Heart left ventricle (tissue), 16 donors: ENCODE measurements at regions not wholly inside any gene's neighbourhood (a gene's known extent, or its start where the extent isn't known, plus 50 kb on each side); places are given as distances from the start of the nearest gene placed in this dataset.

Experiments
- ATAC-seq, 4 donors: fragments of 200-7000 bp; cut with Tn5 transposase; one replicate each; pipeline ENCODE4 v1.9.1; 2020 to 2022; ENCODE audit warnings: moderate library complexity in 4 of 4, mild to moderate bottlenecking in 3 of 4, moderate number of reproducible peaks in 1 of 4
- DNase-seq, 5 donors: peaks; one replicate each; pipeline ENCODE4 v3.0.0-alpha.2; 2020
- H3K27ac ChIP-seq, 12 donors: fragments of 200-600 bp; sonication (generic) in 4 of 12; one replicate each; pipeline versions ENCODE4 v1.5.0 to v1.8.0; 2016 to 2022; ENCODE audit warnings: mild to moderate bottlenecking in 2 of 12
- H3K27me3 ChIP-seq, 9 donors: fragments of 200-600 bp; sonication (generic) in 2 of 9; one replicate each; pipeline versions ENCODE4 v1.5.1 to v1.8.0; 2016 to 2022; ENCODE audit warnings: mild to moderate bottlenecking in 3 of 9
- H3K36me3 ChIP-seq, 9 donors: fragments of 200-600 bp; sonication (generic) in 2 of 9; one replicate each; pipeline versions ENCODE4 v1.5.0 to v1.8.0; 2018 to 2022; ENCODE audit warnings: mild to moderate bottlenecking in 2 of 9
- H3K4me1 ChIP-seq, 12 donors: fragments of 200-600 bp; sonication (generic) in 4 of 12; one replicate each; pipeline versions ENCODE4 v1.5.0 to v1.8.0; 2016 to 2022; ENCODE audit warnings: mild to moderate bottlenecking in 3 of 12
- H3K4me3 ChIP-seq, 12 donors: fragments of 200-600 bp; sonication (generic) in 4 of 12; one replicate each; pipeline versions ENCODE4 v1.5.0 to v1.8.0; 2017 to 2022; ENCODE audit warnings: mild to moderate bottlenecking in 9 of 12, moderate library complexity in 4 of 12
- H3K9me3 ChIP-seq, 12 donors: fragments of 200-600 bp; sonication (generic) in 4 of 12; one replicate each; pipeline versions ENCODE4 v1.5.0 to v1.8.0; 2016 to 2022; ENCODE audit warnings: mild to moderate bottlenecking in 1 of 12
- POLR2A ChIP-seq, 2 donors: fragments of 450-650 bp; IDR thresholded peaks; one replicate each; pipeline ENCODE4 v1.6.1; 2017; ENCODE audit warnings: antibody characterized with exemption in 2 of 2, mild to moderate bottlenecking in 2 of 2, moderate library complexity in 2 of 2
- WGBS, 4 donors: extraction: QIAGEN DNeasy Blood & Tissue Kit in 2 of 4; methylation state at CpG; one replicate each; pipeline versions ENCODE4 v1.1.5 to v1.1.7; 2013 to 2018; 5-methylcytosine and 5-hydroxymethylcytosine counted together
- intact Hi-C, 10 donors: fragments of 100-400 bp; cut with DNase I; formaldehyde crosslinking; loops; one replicate each; pipeline versions ENCODE4 v1.11.1 to v1.14.2; 2022
- TF ChIP-seq, protein P1 (sequence below), 12 donors: fragments of 200-600 bp; sonication (generic) in 4 of 12; IDR thresholded peaks; one replicate each; pipeline versions ENCODE4 v1.5.0 to v1.8.0; 2018 to 2022; ENCODE audit warnings: antibody characterized with exemption in 12 of 12, mild to moderate bottlenecking in 5 of 12
- donor health status: ischemic (EF 13 %, LVEDD 7.1; RV severe dilation, severe dysfunction).
- donor health status: healthy with polysubstance abuse.
- donor health status: DM: no; HTN: yes; CAD: no.
- donor health status: DM: no; HTN: no; CAD: no.
- donor health status: ischemic (EF 25% LVEDD 6.9; RV normal size, moderate dysfunction).
- donor health status: ischemic (EF 25% LVEDD 5.7; RV mildly dilated, moderate dysfunction).
- donor health status: healthy.
- donor health status: DM: yes; HTN: yes; CAD: no.
- donor health status: ischemic (EF 35%, LVEDD 5.7; RV mildly dilated, moderate dysfunction).
- donor health status: nonischemic (EF 11% LVEDD 7.7; RV severe dilation, severe dysfunction).
- donor health status: DM: yes; HTN: yes; CAD: no.
- donor health status: PGD.
- donor health status: ischemic (EF 29% LVEDD 5.4; RV normal size, mild dysfunction).
- donor health status: nonischemic (EF 23%, LVEDD 6.1; RV moderate dilation, normal function).

DNA sequence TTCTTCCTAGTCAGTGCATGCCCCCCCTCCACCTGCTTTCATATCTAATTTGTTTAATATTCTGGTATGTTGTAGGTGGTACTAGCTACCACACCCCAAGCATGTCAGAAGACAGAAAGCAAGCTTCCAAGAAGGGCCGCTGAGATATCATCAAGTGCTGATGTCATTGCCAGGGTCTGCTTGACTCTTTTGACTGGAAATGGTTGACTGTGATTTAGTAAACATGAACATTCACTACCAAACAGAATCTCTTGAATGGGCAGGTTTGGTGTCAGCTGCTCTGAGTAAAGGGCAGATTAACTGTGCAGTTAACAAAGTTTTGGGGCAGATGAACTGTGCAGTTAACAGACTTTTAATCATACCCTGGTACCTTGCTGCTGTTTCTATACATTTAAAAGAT lies 244.2 kb upstream of the SATB1 start:
- DNase-seq (no peak), ATAC-seq (no peak)
- Histone ChIP-seq H3K4me3 (no peak overlapping the region), H3K36me3 (no peaks in the 10 kb centered on the region), H3K27ac (no peak overlapping the region), H3K9me3 (peaks cover 0 to 3% (median 0%) of the 10 kb centered on the region in 12 donors), H3K27me3 (no peaks in the 10 kb centered on the region), H3K4me1 (no peaks in the 10 kb centered on the region)
- no peak for TF ChIP-seq POLR2A (IDR thresholded peaks at IDR 0.05)
- TF ChIP-seq, protein P1, sequence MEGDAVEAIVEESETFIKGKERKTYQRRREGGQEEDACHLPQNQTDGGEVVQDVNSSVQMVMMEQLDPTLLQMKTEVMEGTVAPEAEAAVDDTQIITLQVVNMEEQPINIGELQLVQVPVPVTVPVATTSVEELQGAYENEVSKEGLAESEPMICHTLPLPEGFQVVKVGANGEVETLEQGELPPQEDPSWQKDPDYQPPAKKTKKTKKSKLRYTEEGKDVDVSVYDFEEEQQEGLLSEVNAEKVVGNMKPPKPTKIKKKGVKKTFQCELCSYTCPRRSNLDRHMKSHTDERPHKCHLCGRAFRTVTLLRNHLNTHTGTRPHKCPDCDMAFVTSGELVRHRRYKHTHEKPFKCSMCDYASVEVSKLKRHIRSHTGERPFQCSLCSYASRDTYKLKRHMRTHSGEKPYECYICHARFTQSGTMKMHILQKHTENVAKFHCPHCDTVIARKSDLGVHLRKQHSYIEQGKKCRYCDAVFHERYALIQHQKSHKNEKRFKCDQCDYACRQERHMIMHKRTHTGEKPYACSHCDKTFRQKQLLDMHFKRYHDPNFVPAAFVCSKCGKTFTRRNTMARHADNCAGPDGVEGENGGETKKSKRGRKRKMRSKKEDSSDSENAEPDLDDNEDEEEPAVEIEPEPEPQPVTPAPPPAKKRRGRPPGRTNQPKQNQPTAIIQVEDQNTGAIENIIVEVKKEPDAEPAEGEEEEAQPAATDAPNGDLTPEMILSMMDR (IDR thresholded peaks at IDR 0.05) = no peak
- intact Hi-C loops = no loop called here
- 76 to 80% (median 77%) methylated on average over 1 of the region's 1 CpG for WGBS, 4 donors

DNA sequence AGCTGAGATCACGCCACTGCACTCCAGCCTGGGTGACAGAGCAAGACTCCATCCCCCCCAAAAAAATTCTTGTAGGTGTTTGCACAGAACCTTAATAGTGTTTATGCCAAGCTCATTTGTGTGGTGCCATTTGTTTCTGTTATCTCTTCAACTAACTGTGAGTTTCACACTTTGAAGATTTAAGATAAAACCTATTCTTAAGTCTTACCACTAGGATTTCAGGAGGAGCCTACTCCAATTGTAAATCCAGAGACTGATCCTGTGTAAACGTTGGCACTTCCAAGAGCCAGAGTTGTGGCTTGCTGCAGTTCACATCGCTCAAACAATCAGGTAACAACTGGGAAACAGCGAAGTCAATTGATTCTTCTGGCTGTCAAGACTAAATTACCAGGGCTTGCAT lies 242.4 kb upstream of the SATB1 start:
- DNase-seq = no peak
- WGBS, 4 donors = 45 to 59% (median 46%) methylated on average over 4 of the region's 4 CpGs
- H3K36me3 ChIP-seq = no peaks in the 10 kb centered on the region
- no peak overlapping the region for H3K27ac ChIP-seq
- intact Hi-C loops = no loop called here
- TF ChIP-seq, protein P1 (IDR thresholded peaks at IDR 0.05) = no peak
- no peak for TF ChIP-seq POLR2A (IDR thresholded peaks at IDR 0.05)
- no peak for ATAC-seq
- H3K4me3 ChIP-seq = no peak overlapping the region
- no peaks in the 10 kb centered on the region for H3K27me3 ChIP-seq
- H3K4me1 ChIP-seq = no peaks in the 10 kb centered on the region
- peaks cover 0 to 3% (median 0%) of the 10 kb centered on the region in 12 donors for H3K9me3 ChIP-seq

DNA sequence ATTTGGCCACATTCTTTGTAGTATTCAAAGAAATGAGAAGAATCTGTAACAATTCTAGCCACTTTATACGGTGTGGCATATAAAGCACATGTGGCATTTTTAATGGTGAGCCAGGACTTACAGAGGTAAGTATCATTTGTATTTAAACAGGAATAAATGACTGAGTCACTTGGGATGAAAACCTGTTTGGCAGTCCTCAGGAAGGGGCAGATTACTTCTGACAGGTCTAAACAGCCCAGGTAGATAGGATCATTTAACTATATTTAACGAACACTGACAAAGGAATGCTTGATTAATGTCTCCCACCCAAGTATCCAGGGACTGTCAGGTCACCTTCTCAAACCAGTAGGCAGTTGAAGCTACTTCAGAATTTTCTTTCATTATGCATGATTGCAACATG lies 241.5 kb upstream of the SATB1 start:
- ATAC-seq = no peak
- no peak overlapping the region for H3K4me3 ChIP-seq
- intact Hi-C loops = no loop called here

DNA sequence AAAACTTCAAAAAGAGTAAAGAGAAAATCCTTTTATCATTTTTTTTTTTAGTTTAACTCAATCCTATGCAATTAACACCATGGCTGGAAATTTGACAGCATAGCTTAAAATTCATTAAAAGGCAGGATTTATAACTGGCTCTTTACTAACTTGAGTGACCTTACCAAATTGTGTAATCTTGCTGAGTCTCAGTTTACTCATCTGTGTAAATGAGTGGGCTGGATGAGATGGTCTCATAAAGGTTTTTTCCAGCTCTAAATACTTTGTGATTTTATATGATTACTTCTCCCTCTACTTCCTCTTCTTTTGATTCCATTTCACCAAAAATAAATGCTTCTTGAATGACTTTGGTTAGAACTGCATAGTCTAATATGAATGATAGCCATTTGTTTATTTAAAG lies 234.9 kb upstream of the SATB1 start:
- H3K27ac ChIP-seq = no peak overlapping the region
- H3K27me3 ChIP-seq = no peaks in the 10 kb centered on the region
- intact Hi-C loops = no loop called here
- TF ChIP-seq, protein P1 (IDR thresholded peaks at IDR 0.05) = no peak
- TF ChIP-seq POLR2A (IDR thresholded peaks at IDR 0.05) = no peak
- DNase-seq (no peak), ATAC-seq (no peak)
- peaks cover 0 to 5% (median 0%) of the 10 kb centered on the region in 12 donors for H3K9me3 ChIP-seq
- no peak overlapping the region for H3K4me3 ChIP-seq
- H3K36me3 ChIP-seq = no peaks in the 10 kb centered on the region
- H3K4me1 ChIP-seq = peaks cover 0 to 4% (median 0%) of the 10 kb centered on the region in 12 donors

More for the DNA sequence above, 241.5 kb upstream of the SATB1 start:
- TF ChIP-seq, protein P1 (IDR thresholded peaks at IDR 0.05) = no peak
- TF ChIP-seq POLR2A (IDR thresholded peaks at IDR 0.05) = no peak
- Histone ChIP-seq H3K27ac (no peak overlapping the region), H3K36me3 (no peaks in the 10 kb centered on the region), H3K27me3 (no peaks in the 10 kb centered on the region), H3K9me3 (peaks cover 0 to 3% (median 0%) of the 10 kb centered on the region in 12 donors), H3K4me1 (no peaks in the 10 kb centered on the region)
- 78 to 83% (median 79%) methylated on average over 2 of the region's 2 CpGs for WGBS, 4 donors
- no peak for DNase-seq
